ENCODE measurements at regions not wholly inside any gene's neighbourhood (a gene's known extent, or its start where the extent isn't known, plus 50 kb on each side); places are given as distances from the start of the nearest gene placed in this dataset.

DNA sequence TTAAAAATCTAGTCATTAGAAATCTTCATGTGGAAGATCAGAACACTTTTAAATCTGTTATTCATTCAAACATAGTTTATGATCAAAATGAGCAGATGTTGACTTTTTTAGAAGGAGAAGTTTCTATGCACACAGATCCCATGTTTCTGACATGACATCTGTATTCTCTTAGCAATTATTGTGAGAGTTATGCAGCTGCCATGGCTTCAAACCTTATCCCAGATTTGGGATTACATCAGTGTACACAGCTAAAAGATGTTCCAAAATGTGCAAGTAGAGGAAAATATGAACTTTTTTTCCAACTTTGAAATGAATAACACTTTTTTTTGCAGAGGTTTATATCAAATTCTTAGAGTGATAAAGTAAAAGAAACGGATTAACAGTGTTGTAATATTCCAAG lies 1166.9 kb downstream of the ZPLD1 start:
- WGBS, 2 donors = 26 to 33% methylated on average over 1 of the region's 1 CpG
- TF ChIP-seq, protein P1, sequence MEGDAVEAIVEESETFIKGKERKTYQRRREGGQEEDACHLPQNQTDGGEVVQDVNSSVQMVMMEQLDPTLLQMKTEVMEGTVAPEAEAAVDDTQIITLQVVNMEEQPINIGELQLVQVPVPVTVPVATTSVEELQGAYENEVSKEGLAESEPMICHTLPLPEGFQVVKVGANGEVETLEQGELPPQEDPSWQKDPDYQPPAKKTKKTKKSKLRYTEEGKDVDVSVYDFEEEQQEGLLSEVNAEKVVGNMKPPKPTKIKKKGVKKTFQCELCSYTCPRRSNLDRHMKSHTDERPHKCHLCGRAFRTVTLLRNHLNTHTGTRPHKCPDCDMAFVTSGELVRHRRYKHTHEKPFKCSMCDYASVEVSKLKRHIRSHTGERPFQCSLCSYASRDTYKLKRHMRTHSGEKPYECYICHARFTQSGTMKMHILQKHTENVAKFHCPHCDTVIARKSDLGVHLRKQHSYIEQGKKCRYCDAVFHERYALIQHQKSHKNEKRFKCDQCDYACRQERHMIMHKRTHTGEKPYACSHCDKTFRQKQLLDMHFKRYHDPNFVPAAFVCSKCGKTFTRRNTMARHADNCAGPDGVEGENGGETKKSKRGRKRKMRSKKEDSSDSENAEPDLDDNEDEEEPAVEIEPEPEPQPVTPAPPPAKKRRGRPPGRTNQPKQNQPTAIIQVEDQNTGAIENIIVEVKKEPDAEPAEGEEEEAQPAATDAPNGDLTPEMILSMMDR (IDR thresholded peaks at IDR 0.05) = no peak
- no peak for TF ChIP-seq POLR2A (IDR thresholded peaks at IDR 0.05)
- intact Hi-C loops (cut with DNase I) = no loop called here

GRCh38 chr3:103609472-103609871 lies 1174.7 kb downstream of the ZPLD1 start:
- WGBS, 2 donors = 79 to 84% methylated on average over 2 of the region's 2 CpGs
- H3K4me1 ChIP-seq = no peaks in the 10 kb centered on the region
- intact Hi-C loops (cut with DNase I) = no loop called here
- DNase-seq = no peak
- no peaks in the 10 kb centered on the region for H3K27me3 ChIP-seq
- H3K9me3 ChIP-seq = no peaks in the 10 kb centered on the region
- H3K27ac ChIP-seq = no peak overlapping the region
- no peak overlapping the region for H3K4me3 ChIP-seq
- TF ChIP-seq, protein P1 (IDR thresholded peaks at IDR 0.05) = no peak
- no peak for TF ChIP-seq POLR2A (IDR thresholded peaks at IDR 0.05)
- no peaks in the 10 kb centered on the region for H3K36me3 ChIP-seq

More for the DNA sequence above, 1166.9 kb downstream of the ZPLD1 start:
- no peak overlapping the region for H3K27ac ChIP-seq
- no peaks in the 10 kb centered on the region for H3K4me1 ChIP-seq
- no peaks in the 10 kb centered on the region for H3K27me3 ChIP-seq
- DNase-seq = no peak
- no peak overlapping the region for H3K4me3 ChIP-seq
- H3K36me3 ChIP-seq = no peaks in the 10 kb centered on the region
- no peaks in the 10 kb centered on the region for H3K9me3 ChIP-seq

GRCh38 chr3:103613397-103614156 lies 1178.8 kb downstream of the ZPLD1 start:
- WGBS, 2 donors = 78 to 86% methylated on average over 2 of the region's 2 CpGs
- Histone ChIP-seq H3K4me1 (no peaks in the 10 kb centered on the region), H3K9me3 (no peaks in the 10 kb centered on the region), H3K4me3 (no peak overlapping the region), H3K27ac (no peak overlapping the region), H3K36me3 (no peaks in the 10 kb centered on the region), H3K27me3 (no peaks in the 10 kb centered on the region)
- no peak for DNase-seq
- intact Hi-C loops (cut with DNase I) = no loop called here
- no peak for TF ChIP-seq POLR2A (IDR thresholded peaks at IDR 0.05)
- TF ChIP-seq, protein P1 (IDR thresholded peaks at IDR 0.05) = no peak

DNA sequence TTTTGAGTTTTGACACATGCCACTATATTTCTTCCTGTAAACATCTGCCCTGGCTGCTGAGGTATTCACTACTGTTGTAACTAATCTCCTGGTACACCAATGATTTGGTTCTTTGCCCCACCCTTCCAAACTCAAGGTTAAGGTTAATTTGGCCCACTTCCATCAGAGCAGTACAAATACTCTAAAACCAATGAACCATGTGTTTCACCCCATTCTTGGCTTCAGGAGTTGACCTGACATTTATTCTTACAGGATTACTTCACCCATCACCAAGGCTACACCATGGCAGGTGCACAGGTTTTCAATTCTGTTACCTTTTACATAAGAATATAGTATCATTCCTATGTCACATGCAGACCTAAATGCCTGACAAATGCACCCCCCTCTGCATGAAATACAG lies 1179.9 kb downstream of the ZPLD1 start:
- Histone ChIP-seq H3K36me3 (no peaks in the 10 kb centered on the region), H3K4me3 (no peak overlapping the region), H3K9me3 (no peaks in the 10 kb centered on the region), H3K4me1 (no peaks in the 10 kb centered on the region), H3K27me3 (no peaks in the 10 kb centered on the region), H3K27ac (no peak overlapping the region)
- no peak for TF ChIP-seq POLR2A (IDR thresholded peaks at IDR 0.05)
- TF ChIP-seq, protein P1 (IDR thresholded peaks at IDR 0.05) = no peak
- no peak for DNase-seq
- intact Hi-C loops (cut with DNase I) = no loop called here

DNA sequence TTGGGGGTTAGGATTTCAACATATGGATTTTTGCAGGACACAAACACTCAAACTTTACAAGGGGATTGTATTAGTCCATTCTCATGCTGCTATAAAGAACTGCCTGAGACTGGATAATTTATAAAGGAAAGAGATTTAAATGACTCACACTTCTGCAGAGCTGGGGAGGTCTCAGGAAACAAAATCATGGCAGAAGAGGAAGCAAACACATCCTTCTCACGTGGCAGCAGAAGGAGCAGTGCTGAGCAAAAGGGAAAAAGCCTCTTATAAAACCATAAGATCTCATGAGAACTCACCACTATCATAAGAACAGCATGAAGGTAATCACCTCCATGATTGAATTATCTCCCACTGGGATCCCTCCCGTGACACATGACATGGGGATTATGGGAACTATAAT lies 1183.1 kb downstream of the ZPLD1 start:
- Histone ChIP-seq H3K4me3 (no peak overlapping the region), H3K36me3 (no peaks in the 10 kb centered on the region), H3K27ac (no peak overlapping the region), H3K4me1 (no peaks in the 10 kb centered on the region), H3K9me3 (no peaks in the 10 kb centered on the region), H3K27me3 (no peaks in the 10 kb centered on the region)
- intact Hi-C loops (cut with DNase I) = no loop called here
- TF ChIP-seq, protein P1 (IDR thresholded peaks at IDR 0.05) = no peak
- no peak for TF ChIP-seq POLR2A (IDR thresholded peaks at IDR 0.05)
- no peak for DNase-seq
- WGBS, 2 donors = 30 to 36% methylated on average over 2 of the region's 2 CpGs
